ENCODE measurements at regions not wholly inside any gene's neighbourhood (a gene's known extent, or its start where the extent isn't known, plus 50 kb on each side); places are given as distances from the start of the nearest gene placed in this dataset.

DNA sequence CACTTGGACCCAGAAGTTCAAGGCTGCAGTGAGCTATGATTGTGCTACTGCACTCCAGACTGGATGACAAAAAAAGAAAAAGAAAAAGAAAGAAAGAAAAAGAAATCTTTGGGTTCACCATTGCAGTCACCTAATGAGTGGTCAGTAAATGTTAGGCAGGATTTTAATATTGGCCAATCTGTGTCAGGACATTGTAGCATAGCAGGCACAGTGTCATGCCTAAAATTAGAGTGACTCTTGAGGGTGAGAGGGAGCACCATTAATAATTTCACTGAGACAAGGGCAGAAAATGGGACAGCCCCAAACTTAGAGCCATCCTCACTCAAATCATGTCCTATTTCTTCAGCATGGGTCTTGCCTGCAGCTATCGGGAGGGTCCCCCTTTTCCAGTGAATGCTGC is 221.6 kb upstream of the NRP1 start:
- no peak overlapping the region for H2BK120ac ChIP-seq (ENCODE audit: low read depth, low read length, poor library complexity, severe bottlenecking)
- no peak overlapping the region for H3K56ac ChIP-seq (ENCODE audit: insufficient read length, low read depth, low read length)
- no peaks in the 10 kb centered on the region for H4K20me1 ChIP-seq (ENCODE audit: control insufficient read depth, insufficient read depth, insufficient read length)
- no peaks in the 10 kb centered on the region for H3K9me3 ChIP-seq (ENCODE audit: control insufficient read depth, low read depth, low read length)
- H3K23me2 ChIP-seq (ENCODE audit: insufficient read length, low read depth, low read length, poor library complexity, severe bottlenecking) = no peaks in the 10 kb centered on the region
- no peak overlapping the region for H2BK15ac ChIP-seq (ENCODE audit: low read depth, low read length)
- H3K79me1 ChIP-seq (ENCODE audit: insufficient read depth, low read depth, low read length, poor library complexity, severe bottlenecking) = no peaks in the 10 kb centered on the region
- no peak overlapping the region for H3K23ac ChIP-seq (ENCODE audit: insufficient read length, low read depth, low read length)
- no peak overlapping the region for H4K8ac ChIP-seq (replicated peaks; ENCODE audit: insufficient read length, low read depth, low read length)
- H2BK20ac ChIP-seq (ENCODE audit: low read depth, low read length, poor library complexity, severe bottlenecking) = no peak overlapping the region
- no peak overlapping the region for H3T11ph ChIP-seq (ENCODE audit: low read length)
- H3K4me1 ChIP-seq (ENCODE audit: insufficient read depth, low read length) = peaks cover 9% of the 10 kb centered on the region; the same call in 1 of the 2 replicates
- H3K79me2 ChIP-seq (ENCODE audit: insufficient read depth, low read length) = no peaks in the 10 kb centered on the region
- H2BK5ac ChIP-seq (ENCODE audit: insufficient read length, low read length) = no peak overlapping the region
- Mint-ChIP-seq H3K27ac (no peak overlapping the region; a peak in 1 of 7 replicates), H3K9me3 (no peaks in the 10 kb centered on the region; a peak in 1 of 5 replicates), H3K4me1 (peaks cover 32 to 33% of the 10 kb centered on the region in 2 experiments), H3K36me3 (ENCODE audit: insufficient read depth in 1 of 3, low read depth in 3 of 3) (no peaks in the 10 kb centered on the region), H3K27me3 (ENCODE audit: low read depth) (peaks cover 6% of the 10 kb centered on the region; the same call in 1 of the 2 replicates), H3K4me3 (no peak overlapping the region)
- H3K14ac ChIP-seq (ENCODE audit: insufficient read depth, low read length) = 0 out of 2 replicates have a peak overlapping the region, but pooled peaks have one; percentile 10
- no peak for DNase-seq
- no peak for TF ChIP-seq CTCF (conservative IDR thresholded peaks at IDR 0.05)
- H3K18ac ChIP-seq (ENCODE audit: insufficient read length, low read depth, low read length) = no peak overlapping the region
- WGBS (ENCODE audit: extremely low coverage, insufficient read length, low lambda C conversion rate) = no CpG with 5 or more reads among the region's 1 CpG
- no peak overlapping the region for H4K5ac ChIP-seq (ENCODE audit: insufficient read length, low read depth, low read length)
- H2BK12ac ChIP-seq (ENCODE audit: insufficient read length, low read depth, low read length) = no peak overlapping the region
- no peak overlapping the region for H3K9ac ChIP-seq (ENCODE audit: extremely low read depth, insufficient read length, low read length)
- H2AFZ ChIP-seq (ENCODE audit: low read length) = no peak overlapping the region
- H3K4ac ChIP-seq (ENCODE audit: low read depth, low read length) = no peak overlapping the region
- H3K4me2 ChIP-seq (ENCODE audit: insufficient read depth, insufficient read length, low read length) = no peak overlapping the region
- no peak overlapping the region for H4K91ac ChIP-seq (ENCODE audit: insufficient read length, low read depth, low read length)
- no peak overlapping the region for H3K27ac ChIP-seq (ENCODE audit: insufficient read length, low read depth, low read length)
- no peak overlapping the region for H2AK5ac ChIP-seq (ENCODE audit: insufficient read length, low read length)
- H3K27me3 ChIP-seq (ENCODE audit: insufficient read depth, low read length) = no peaks in the 10 kb centered on the region; the same call in 1 of the 2 replicates

Measured in H9 (cell line).